H9 (cell line): ENCODE measurements at regions not wholly inside any gene's neighbourhood (a gene's known extent, or its start where the extent isn't known, plus 50 kb on each side); places are given as distances from the start of the nearest gene placed in this dataset.

ENCODE experiments used
- DNase-seq: peaks from one replicate; pipeline ENCODE4 v3.0.0-alpha.2; 2017
- H2AFZ ChIP-seq: one replicate; pipeline ENCODE4 v1.6.1; 2013; ENCODE audit warnings: mild to moderate bottlenecking, low read length, control low read depth, moderate library complexity
- H2AK5ac ChIP-seq: 2 replicates; pipeline ENCODE4 v1.6.1; 2013; ENCODE audit warnings: low read length, control low read depth, mixed read lengths; ENCODE audit not compliant: insufficient read length
- H2BK120ac ChIP-seq: one replicate; pipeline ENCODE4 v1.6.1; 2013; ENCODE audit warnings: low read depth, mild to moderate bottlenecking, low read length, control low read depth, inconsistent platforms; ENCODE audit not compliant: poor library complexity, severe bottlenecking
- H2BK12ac ChIP-seq: 2 replicates; pipeline ENCODE4 v1.6.1; 2013; ENCODE audit warnings: low read length, control low read depth, mixed read lengths, low read depth; ENCODE audit not compliant: insufficient read length
- H2BK15ac ChIP-seq: 2 replicates; pipeline ENCODE4 v1.6.1; 2013; ENCODE audit warnings: low read depth, low read length, control low read depth
- H2BK20ac ChIP-seq: one replicate; pipeline ENCODE4 v1.6.1; 2013; ENCODE audit warnings: low read depth, mild to moderate bottlenecking, low read length, control low read depth, inconsistent platforms; ENCODE audit not compliant: poor library complexity, severe bottlenecking
- H2BK5ac ChIP-seq: 2 replicates; pipeline ENCODE4 v1.6.1; 2013; ENCODE audit warnings: low read length, control low read depth, mixed read lengths; ENCODE audit not compliant: insufficient read length
- H3K14ac ChIP-seq: 2 replicates; pipeline ENCODE4 v1.6.1; 2013; ENCODE audit warnings: low read length, control low read depth; ENCODE audit not compliant: insufficient read depth
- H3K18ac ChIP-seq: 2 replicates; pipeline ENCODE4 v1.6.1; 2013; ENCODE audit warnings: low read depth, mild to moderate bottlenecking, mixed read lengths, low read length, control low read depth; ENCODE audit not compliant: insufficient read length
- H3K23ac ChIP-seq: 2 replicates; pipeline ENCODE4 v1.6.1; 2013; ENCODE audit warnings: low read length, control low read depth, mixed read lengths, low read depth; ENCODE audit not compliant: insufficient read length
- H3K23me2 ChIP-seq: 2 replicates; pipeline ENCODE4 v1.6.1; 2013; ENCODE audit warnings: low read depth, mild to moderate bottlenecking, mixed read lengths, low read length, control low read depth; ENCODE audit not compliant: insufficient read length, poor library complexity, severe bottlenecking
- H3K27ac ChIP-seq: 2 replicates; pipeline ENCODE4 v1.5.1; 2013; ENCODE audit warnings: low read length, control low read depth, mixed read lengths, low read depth; ENCODE audit not compliant: insufficient read length
- H3K27me3 ChIP-seq: 2 replicates; pipeline ENCODE4 v1.6.1; 2013; ENCODE audit warnings: low read length, control low read depth, inconsistent platforms; ENCODE audit not compliant: insufficient read depth
- H3K4ac ChIP-seq: 2 replicates; pipeline ENCODE4 v1.6.1; 2013; ENCODE audit warnings: low read depth, mild to moderate bottlenecking, control low read depth, inconsistent platforms, low read length, moderate library complexity
- H3K4me1 ChIP-seq: 2 replicates; pipeline ENCODE4 v1.6.1; 2013; ENCODE audit warnings: low read length, control low read depth, inconsistent platforms; ENCODE audit not compliant: insufficient read depth
- H3K4me2 ChIP-seq: 2 replicates; pipeline ENCODE4 v1.6.1; 2013; ENCODE audit warnings: low read length, control low read depth, mixed read lengths; ENCODE audit not compliant: insufficient read length, insufficient read depth
- H3K56ac ChIP-seq: 2 replicates; pipeline ENCODE4 v1.6.1; 2013; ENCODE audit warnings: low read depth, mild to moderate bottlenecking, mixed read lengths, low read length, control low read depth; ENCODE audit not compliant: insufficient read length
- H3K79me1 ChIP-seq: 2 replicates; pipeline ENCODE4 v1.6.1; 2013; ENCODE audit warnings: low read depth, mild to moderate bottlenecking, moderate library complexity, low read length, control low read depth, inconsistent platforms; ENCODE audit not compliant: insufficient read depth, poor library complexity, severe bottlenecking
- H3K79me2 ChIP-seq: 2 replicates; pipeline ENCODE4 v1.6.1; 2013; ENCODE audit warnings: low read length, control low read depth, inconsistent platforms; ENCODE audit not compliant: insufficient read depth
- H3K9ac ChIP-seq: 2 replicates; pipeline ENCODE4 v1.6.1; 2013; ENCODE audit warnings: low read length, control low read depth, mixed read lengths; ENCODE audit not compliant: insufficient read length; ENCODE audit errors: extremely low read depth
- H3K9me3 ChIP-seq: one replicate; pipeline ENCODE4 v1.6.1; 2013; ENCODE audit warnings: low read depth, low read length, inconsistent platforms; ENCODE audit not compliant: control insufficient read depth
- H3T11ph ChIP-seq: one replicate; pipeline ENCODE4 v1.6.1; 2013; ENCODE audit warnings: mild to moderate bottlenecking, low read length, control low read depth, inconsistent platforms
- H4K20me1 ChIP-seq: one replicate; pipeline ENCODE4 v1.6.1; 2013; ENCODE audit not compliant: control insufficient read depth, insufficient read length, insufficient read depth
- H4K5ac ChIP-seq: 2 replicates; pipeline ENCODE4 v1.6.1; 2013; ENCODE audit warnings: low read depth, mild to moderate bottlenecking, mixed read lengths, low read length, control low read depth; ENCODE audit not compliant: insufficient read length
- H4K8ac ChIP-seq: replicated peaks from 2 replicates; pipeline ENCODE4 v1.6.1; 2013; ENCODE audit warnings: low read length, control low read depth, mixed read lengths, low read depth; ENCODE audit not compliant: insufficient read length
- H4K91ac ChIP-seq: 2 replicates; pipeline ENCODE4 v1.6.1; 2013; ENCODE audit warnings: low read depth, mild to moderate bottlenecking, moderate library complexity, mixed read lengths, low read length, control low read depth; ENCODE audit not compliant: insufficient read length
- H3K27ac Mint-ChIP-seq, 3 experiments: 2 replicates in 2 of 3; 3 replicates in 1 of 3; pipeline ENCODE4 v1.8.0; 2020 to 2021; ENCODE audit warnings: mixed read lengths in 3 of 3, mild to moderate bottlenecking in 1 of 3, moderate library complexity in 1 of 3
- H3K27me3 Mint-ChIP-seq: 2 replicates; pipeline ENCODE4 v1.8.0; 2021; ENCODE audit warnings: low read depth, mild to moderate bottlenecking, moderate library complexity, mixed read lengths
- H3K36me3 Mint-ChIP-seq, 3 experiments: 2 replicates in 2 of 3; 3 replicates in 1 of 3; pipeline ENCODE4 v1.8.0; 2020 to 2021; ENCODE audit warnings: low read depth in 3 of 3, mixed read lengths in 3 of 3; ENCODE audit not compliant: insufficient read depth in 1 of 3
- H3K4me1 Mint-ChIP-seq, 2 experiments: 2 replicates each; pipeline ENCODE4 v1.8.0; 2020; ENCODE audit warnings: mixed read lengths in 2 of 2
- H3K4me3 Mint-ChIP-seq, 2 experiments: 2 replicates in 1 of 2; 3 replicates in 1 of 2; pipeline ENCODE4 v1.8.0; 2020 to 2021; ENCODE audit warnings: mild to moderate bottlenecking in 2 of 2, mixed read lengths in 2 of 2, moderate library complexity in 1 of 2
- H3K9me3 Mint-ChIP-seq, 2 experiments: 2 replicates in 1 of 2; 3 replicates in 1 of 2; pipeline ENCODE4 v1.8.0; 2020; ENCODE audit warnings: mild to moderate bottlenecking in 2 of 2, mixed read lengths in 2 of 2, moderate library complexity in 1 of 2
- WGBS: extraction: QIAGEN DNeasy Blood & Tissue Kit; methylation state at CpG from one replicate; pipeline ENCODE4 v1.1.7; 2013; ENCODE audit warnings: missing lambda C conversion rate, low lambda C conversion rate, mixed read lengths; ENCODE audit not compliant: insufficient read length; ENCODE audit errors: extremely low coverage; 5-methylcytosine and 5-hydroxymethylcytosine counted together
- TF ChIP-seq, protein P1 (sequence below): fragments of 200-600 bp; sonication (generic); conservative IDR thresholded peaks from 3 replicates; pipeline ENCODE4 v1.8.0; 2021; ENCODE audit warnings: antibody characterized with exemption, mild to moderate bottlenecking

DNA sequence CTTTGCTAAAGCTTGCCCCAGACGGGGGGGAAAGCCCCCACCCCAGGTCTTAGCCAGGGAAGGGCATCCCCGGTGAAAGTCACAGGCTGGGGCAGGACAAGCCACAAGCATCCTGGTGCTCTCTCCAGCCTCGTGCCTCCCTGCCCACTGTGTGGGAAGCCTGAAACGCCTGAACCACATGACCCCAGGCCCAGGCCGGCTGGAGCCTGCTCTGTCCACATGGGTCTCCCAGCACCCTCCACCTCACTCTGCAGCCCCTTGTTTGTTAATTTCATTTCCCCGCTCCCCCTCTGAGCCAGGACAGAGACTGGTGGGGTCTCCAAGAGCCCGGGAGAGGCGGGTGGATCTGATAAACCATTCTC lies 58.3 kb upstream of the TCF20 start:
- DNase-seq = no peak
- no peak overlapping the region for H2AK5ac ChIP-seq
- Mint-ChIP-seq H3K9me3 (peaks cover 0 to 8% of the 10 kb centered on the region in 2 experiments; a peak in 2 of 5 replicates), H3K27me3 (peaks cover 11% of the 10 kb centered on the region), H3K27ac (no peak overlapping the region; a peak in 1 of 7 replicates), H3K36me3 (peaks cover 0 to 10% (median 4%) of the 10 kb centered on the region in 3 experiments; a peak in 3 of 7 replicates), H3K4me3 (no peak overlapping the region; a peak in 1 of 5 replicates), H3K4me1 (peaks cover 17 to 18% of the 10 kb centered on the region in 2 experiments)
- no peaks in the 10 kb centered on the region for H3K23me2 ChIP-seq
- no peak overlapping the region for H2BK5ac ChIP-seq
- H3K4me1 ChIP-seq = no peaks in the 10 kb centered on the region; the same call in 1 of the 2 replicates
- TF ChIP-seq, protein P1, sequence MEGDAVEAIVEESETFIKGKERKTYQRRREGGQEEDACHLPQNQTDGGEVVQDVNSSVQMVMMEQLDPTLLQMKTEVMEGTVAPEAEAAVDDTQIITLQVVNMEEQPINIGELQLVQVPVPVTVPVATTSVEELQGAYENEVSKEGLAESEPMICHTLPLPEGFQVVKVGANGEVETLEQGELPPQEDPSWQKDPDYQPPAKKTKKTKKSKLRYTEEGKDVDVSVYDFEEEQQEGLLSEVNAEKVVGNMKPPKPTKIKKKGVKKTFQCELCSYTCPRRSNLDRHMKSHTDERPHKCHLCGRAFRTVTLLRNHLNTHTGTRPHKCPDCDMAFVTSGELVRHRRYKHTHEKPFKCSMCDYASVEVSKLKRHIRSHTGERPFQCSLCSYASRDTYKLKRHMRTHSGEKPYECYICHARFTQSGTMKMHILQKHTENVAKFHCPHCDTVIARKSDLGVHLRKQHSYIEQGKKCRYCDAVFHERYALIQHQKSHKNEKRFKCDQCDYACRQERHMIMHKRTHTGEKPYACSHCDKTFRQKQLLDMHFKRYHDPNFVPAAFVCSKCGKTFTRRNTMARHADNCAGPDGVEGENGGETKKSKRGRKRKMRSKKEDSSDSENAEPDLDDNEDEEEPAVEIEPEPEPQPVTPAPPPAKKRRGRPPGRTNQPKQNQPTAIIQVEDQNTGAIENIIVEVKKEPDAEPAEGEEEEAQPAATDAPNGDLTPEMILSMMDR = no peak
- H3K9me3 ChIP-seq = no peaks in the 10 kb centered on the region
- no peak overlapping the region for H3K9ac ChIP-seq
- H3K23ac ChIP-seq = no peak overlapping the region
- no peak overlapping the region for H3T11ph ChIP-seq
- H3K4ac ChIP-seq = no peak overlapping the region
- no peak overlapping the region for H3K27ac ChIP-seq
- no peak overlapping the region for H2BK120ac ChIP-seq
- H3K14ac ChIP-seq = no peak overlapping the region
- no peak overlapping the region for H3K56ac ChIP-seq
- H2BK15ac ChIP-seq = no peak overlapping the region
- WGBS = no CpG with 5 or more reads among the region's 8 CpGs
- no peak overlapping the region for H2AFZ ChIP-seq
- no peak overlapping the region for H2BK20ac ChIP-seq
- no peak overlapping the region for H4K5ac ChIP-seq
- no peaks in the 10 kb centered on the region for H4K20me1 ChIP-seq
- no peak overlapping the region for H4K91ac ChIP-seq
- H3K27me3 ChIP-seq = no peaks in the 10 kb centered on the region
- no peak overlapping the region for H4K8ac ChIP-seq
- H3K4me2 ChIP-seq = no peak overlapping the region
- no peak overlapping the region for H2BK12ac ChIP-seq
- no peak overlapping the region for H3K18ac ChIP-seq
- H3K79me2 ChIP-seq = no peaks in the 10 kb centered on the region; the same call in 1 of the 2 replicates
- H3K79me1 ChIP-seq = no peaks in the 10 kb centered on the region
